H9 (cell line): ENCODE measurements at regions not wholly inside any gene's neighbourhood (a gene's known extent, or its start where the extent isn't known, plus 50 kb on each side); places are given as distances from the start of the nearest gene placed in this dataset.

Experiments
- DNase-seq: peaks from one replicate; pipeline ENCODE4 v3.0.0-alpha.2; 2017
- H2AFZ ChIP-seq: one replicate; pipeline ENCODE4 v1.6.1; 2013; ENCODE audit warnings: mild to moderate bottlenecking, low read length, control low read depth, moderate library complexity
- H2AK5ac ChIP-seq: 2 replicates; pipeline ENCODE4 v1.6.1; 2013; ENCODE audit warnings: low read length, control low read depth, mixed read lengths; ENCODE audit not compliant: insufficient read length
- H2BK120ac ChIP-seq: one replicate; pipeline ENCODE4 v1.6.1; 2013; ENCODE audit warnings: low read depth, mild to moderate bottlenecking, low read length, control low read depth, inconsistent platforms; ENCODE audit not compliant: poor library complexity, severe bottlenecking
- H2BK12ac ChIP-seq: 2 replicates; pipeline ENCODE4 v1.6.1; 2013; ENCODE audit warnings: low read length, control low read depth, mixed read lengths, low read depth; ENCODE audit not compliant: insufficient read length
- H2BK15ac ChIP-seq: 2 replicates; pipeline ENCODE4 v1.6.1; 2013; ENCODE audit warnings: low read depth, low read length, control low read depth
- H2BK20ac ChIP-seq: one replicate; pipeline ENCODE4 v1.6.1; 2013; ENCODE audit warnings: low read depth, mild to moderate bottlenecking, low read length, control low read depth, inconsistent platforms; ENCODE audit not compliant: poor library complexity, severe bottlenecking
- H2BK5ac ChIP-seq: 2 replicates; pipeline ENCODE4 v1.6.1; 2013; ENCODE audit warnings: low read length, control low read depth, mixed read lengths; ENCODE audit not compliant: insufficient read length
- H3K14ac ChIP-seq: 2 replicates; pipeline ENCODE4 v1.6.1; 2013; ENCODE audit warnings: low read length, control low read depth; ENCODE audit not compliant: insufficient read depth
- H3K18ac ChIP-seq: 2 replicates; pipeline ENCODE4 v1.6.1; 2013; ENCODE audit warnings: low read depth, mild to moderate bottlenecking, mixed read lengths, low read length, control low read depth; ENCODE audit not compliant: insufficient read length
- H3K23ac ChIP-seq: 2 replicates; pipeline ENCODE4 v1.6.1; 2013; ENCODE audit warnings: low read length, control low read depth, mixed read lengths, low read depth; ENCODE audit not compliant: insufficient read length
- H3K23me2 ChIP-seq: 2 replicates; pipeline ENCODE4 v1.6.1; 2013; ENCODE audit warnings: low read depth, mild to moderate bottlenecking, mixed read lengths, low read length, control low read depth; ENCODE audit not compliant: insufficient read length, poor library complexity, severe bottlenecking
- H3K27ac ChIP-seq: 2 replicates; pipeline ENCODE4 v1.5.1; 2013; ENCODE audit warnings: low read length, control low read depth, mixed read lengths, low read depth; ENCODE audit not compliant: insufficient read length
- H3K27me3 ChIP-seq: 2 replicates; pipeline ENCODE4 v1.6.1; 2013; ENCODE audit warnings: low read length, control low read depth, inconsistent platforms; ENCODE audit not compliant: insufficient read depth
- H3K4ac ChIP-seq: 2 replicates; pipeline ENCODE4 v1.6.1; 2013; ENCODE audit warnings: low read depth, mild to moderate bottlenecking, control low read depth, inconsistent platforms, low read length, moderate library complexity
- H3K4me1 ChIP-seq: 2 replicates; pipeline ENCODE4 v1.6.1; 2013; ENCODE audit warnings: low read length, control low read depth, inconsistent platforms; ENCODE audit not compliant: insufficient read depth
- H3K4me2 ChIP-seq: 2 replicates; pipeline ENCODE4 v1.6.1; 2013; ENCODE audit warnings: low read length, control low read depth, mixed read lengths; ENCODE audit not compliant: insufficient read length, insufficient read depth
- H3K56ac ChIP-seq: 2 replicates; pipeline ENCODE4 v1.6.1; 2013; ENCODE audit warnings: low read depth, mild to moderate bottlenecking, mixed read lengths, low read length, control low read depth; ENCODE audit not compliant: insufficient read length
- H3K79me1 ChIP-seq: 2 replicates; pipeline ENCODE4 v1.6.1; 2013; ENCODE audit warnings: low read depth, mild to moderate bottlenecking, moderate library complexity, low read length, control low read depth, inconsistent platforms; ENCODE audit not compliant: insufficient read depth, poor library complexity, severe bottlenecking
- H3K79me2 ChIP-seq: 2 replicates; pipeline ENCODE4 v1.6.1; 2013; ENCODE audit warnings: low read length, control low read depth, inconsistent platforms; ENCODE audit not compliant: insufficient read depth
- H3K9ac ChIP-seq: 2 replicates; pipeline ENCODE4 v1.6.1; 2013; ENCODE audit warnings: low read length, control low read depth, mixed read lengths; ENCODE audit not compliant: insufficient read length; ENCODE audit errors: extremely low read depth
- H3K9me3 ChIP-seq: one replicate; pipeline ENCODE4 v1.6.1; 2013; ENCODE audit warnings: low read depth, low read length, inconsistent platforms; ENCODE audit not compliant: control insufficient read depth
- H3T11ph ChIP-seq: one replicate; pipeline ENCODE4 v1.6.1; 2013; ENCODE audit warnings: mild to moderate bottlenecking, low read length, control low read depth, inconsistent platforms
- H4K20me1 ChIP-seq: one replicate; pipeline ENCODE4 v1.6.1; 2013; ENCODE audit not compliant: control insufficient read depth, insufficient read length, insufficient read depth
- H4K5ac ChIP-seq: 2 replicates; pipeline ENCODE4 v1.6.1; 2013; ENCODE audit warnings: low read depth, mild to moderate bottlenecking, mixed read lengths, low read length, control low read depth; ENCODE audit not compliant: insufficient read length
- H4K8ac ChIP-seq: replicated peaks from 2 replicates; pipeline ENCODE4 v1.6.1; 2013; ENCODE audit warnings: low read length, control low read depth, mixed read lengths, low read depth; ENCODE audit not compliant: insufficient read length
- H4K91ac ChIP-seq: 2 replicates; pipeline ENCODE4 v1.6.1; 2013; ENCODE audit warnings: low read depth, mild to moderate bottlenecking, moderate library complexity, mixed read lengths, low read length, control low read depth; ENCODE audit not compliant: insufficient read length
- H3K27ac Mint-ChIP-seq, 3 experiments: 2 replicates in 2 of 3; 3 replicates in 1 of 3; pipeline ENCODE4 v1.8.0; 2020 to 2021; ENCODE audit warnings: mixed read lengths in 3 of 3, mild to moderate bottlenecking in 1 of 3, moderate library complexity in 1 of 3
- H3K27me3 Mint-ChIP-seq: 2 replicates; pipeline ENCODE4 v1.8.0; 2021; ENCODE audit warnings: low read depth, mild to moderate bottlenecking, moderate library complexity, mixed read lengths
- H3K36me3 Mint-ChIP-seq, 3 experiments: 2 replicates in 2 of 3; 3 replicates in 1 of 3; pipeline ENCODE4 v1.8.0; 2020 to 2021; ENCODE audit warnings: low read depth in 3 of 3, mixed read lengths in 3 of 3; ENCODE audit not compliant: insufficient read depth in 1 of 3
- H3K4me1 Mint-ChIP-seq, 2 experiments: 2 replicates each; pipeline ENCODE4 v1.8.0; 2020; ENCODE audit warnings: mixed read lengths in 2 of 2
- H3K4me3 Mint-ChIP-seq, 2 experiments: 2 replicates in 1 of 2; 3 replicates in 1 of 2; pipeline ENCODE4 v1.8.0; 2020 to 2021; ENCODE audit warnings: mild to moderate bottlenecking in 2 of 2, mixed read lengths in 2 of 2, moderate library complexity in 1 of 2
- H3K9me3 Mint-ChIP-seq, 2 experiments: 2 replicates in 1 of 2; 3 replicates in 1 of 2; pipeline ENCODE4 v1.8.0; 2020; ENCODE audit warnings: mild to moderate bottlenecking in 2 of 2, mixed read lengths in 2 of 2, moderate library complexity in 1 of 2
- TF ChIP-seq, protein P1 (sequence below): fragments of 200-600 bp; sonication (generic); conservative IDR thresholded peaks from 3 replicates; pipeline ENCODE4 v1.8.0; 2021; ENCODE audit warnings: antibody characterized with exemption, mild to moderate bottlenecking

GRCh38 chr3:61347981-61348380 lies 96.7 kb upstream of the FHIT start:
- H3K56ac ChIP-seq = no peak overlapping the region
- H4K5ac ChIP-seq = no peak overlapping the region
- peaks cover 2% of the 10 kb centered on the region; the same call in 1 of the 2 replicates for H3K79me2 ChIP-seq
- H2BK12ac ChIP-seq = no peak overlapping the region
- TF ChIP-seq, protein P1, sequence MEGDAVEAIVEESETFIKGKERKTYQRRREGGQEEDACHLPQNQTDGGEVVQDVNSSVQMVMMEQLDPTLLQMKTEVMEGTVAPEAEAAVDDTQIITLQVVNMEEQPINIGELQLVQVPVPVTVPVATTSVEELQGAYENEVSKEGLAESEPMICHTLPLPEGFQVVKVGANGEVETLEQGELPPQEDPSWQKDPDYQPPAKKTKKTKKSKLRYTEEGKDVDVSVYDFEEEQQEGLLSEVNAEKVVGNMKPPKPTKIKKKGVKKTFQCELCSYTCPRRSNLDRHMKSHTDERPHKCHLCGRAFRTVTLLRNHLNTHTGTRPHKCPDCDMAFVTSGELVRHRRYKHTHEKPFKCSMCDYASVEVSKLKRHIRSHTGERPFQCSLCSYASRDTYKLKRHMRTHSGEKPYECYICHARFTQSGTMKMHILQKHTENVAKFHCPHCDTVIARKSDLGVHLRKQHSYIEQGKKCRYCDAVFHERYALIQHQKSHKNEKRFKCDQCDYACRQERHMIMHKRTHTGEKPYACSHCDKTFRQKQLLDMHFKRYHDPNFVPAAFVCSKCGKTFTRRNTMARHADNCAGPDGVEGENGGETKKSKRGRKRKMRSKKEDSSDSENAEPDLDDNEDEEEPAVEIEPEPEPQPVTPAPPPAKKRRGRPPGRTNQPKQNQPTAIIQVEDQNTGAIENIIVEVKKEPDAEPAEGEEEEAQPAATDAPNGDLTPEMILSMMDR = no peak
- H3K4me2 ChIP-seq = no peak overlapping the region
- no peaks in the 10 kb centered on the region for H3K23me2 ChIP-seq
- H3K9ac ChIP-seq = no peak overlapping the region
- no peak overlapping the region for H2BK20ac ChIP-seq
- Mint-ChIP-seq H3K36me3 (no peaks in the 10 kb centered on the region), H3K4me1 (peaks cover 6 to 9% of the 10 kb centered on the region in 2 experiments), H3K4me3 (no peak overlapping the region), H3K27me3 (no peaks in the 10 kb centered on the region), H3K27ac (no peak overlapping the region), H3K9me3 (no peaks in the 10 kb centered on the region)
- DNase-seq = no peak
- no peak overlapping the region for H2BK120ac ChIP-seq
- H3K9me3 ChIP-seq = no peaks in the 10 kb centered on the region
- no peak overlapping the region for H3K14ac ChIP-seq
- no peak overlapping the region for H2AFZ ChIP-seq
- H4K91ac ChIP-seq = no peak overlapping the region
- no peaks in the 10 kb centered on the region for H3K79me1 ChIP-seq
- no peak overlapping the region for H2BK5ac ChIP-seq
- H3K27me3 ChIP-seq = no peaks in the 10 kb centered on the region
- no peaks in the 10 kb centered on the region for H4K20me1 ChIP-seq
- H3K4me1 ChIP-seq = no peaks in the 10 kb centered on the region
- no peak overlapping the region for H2AK5ac ChIP-seq
- H2BK15ac ChIP-seq = no peak overlapping the region
- H3K23ac ChIP-seq = no peak overlapping the region
- H3T11ph ChIP-seq = no peak overlapping the region
- no peak overlapping the region for H3K27ac ChIP-seq
- no peak overlapping the region for H3K4ac ChIP-seq
- H4K8ac ChIP-seq = no peak overlapping the region
- H3K18ac ChIP-seq = no peak overlapping the region
